ENCODE measurements at regions not wholly inside any gene's neighbourhood (a gene's known extent, or its start where the extent isn't known, plus 50 kb on each side); places are given as distances from the start of the nearest gene placed in this dataset.
A peak's percentile ranks its signal among the peaks of the same experiment; 100 is the strongest.

DNA sequence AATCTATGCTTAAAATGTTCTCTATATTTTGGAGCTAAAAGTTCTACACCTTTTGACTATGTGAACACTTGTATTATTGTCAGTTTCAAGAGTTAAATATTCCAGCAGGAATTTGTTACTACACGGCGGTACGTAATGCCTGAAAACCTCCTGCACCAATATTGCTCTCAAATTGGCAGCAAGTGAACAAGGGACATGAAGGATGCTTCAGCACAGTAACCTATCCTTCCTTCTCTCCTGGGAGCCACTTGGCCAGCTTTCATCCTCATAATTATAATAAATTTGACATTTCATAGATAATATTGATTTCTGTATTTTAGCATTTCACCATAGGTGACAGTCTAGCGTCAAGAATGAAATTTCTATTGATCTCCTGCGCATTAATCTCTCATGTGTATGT, 197.6 kb downstream of the NR4A2 start:
- 94% methylated on average over 3 of the region's 5 CpGs for WGBS

DNA sequence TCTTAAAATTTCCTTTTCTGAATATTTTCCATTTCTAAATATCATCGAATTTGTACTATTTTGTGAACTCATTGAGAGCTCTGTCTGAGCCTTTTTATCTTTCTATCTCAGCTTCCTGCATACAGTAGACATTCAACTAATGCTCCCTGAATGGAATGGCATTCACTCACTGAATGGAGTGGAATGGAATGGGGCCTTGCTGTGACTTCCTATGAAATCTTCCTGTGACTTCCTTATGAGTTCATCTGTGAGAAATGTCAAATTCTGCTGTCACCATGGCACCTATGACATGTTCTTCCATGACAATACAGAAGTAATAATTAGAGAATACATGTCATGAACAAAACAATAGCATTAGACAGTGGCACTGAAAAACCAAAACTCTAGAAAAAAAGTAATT, 199.6 kb downstream of the NR4A2 start:
- Histone ChIP-seq H3K27ac (ENCODE audit: low read depth, low read length) (no peak overlapping the region), H3K4me3 (ENCODE audit: low read length) (no peak overlapping the region), H3K9ac (ENCODE audit: low read depth, low read length) (no peak overlapping the region), H3K4me1 (ENCODE audit: insufficient read depth, low read length) (no peaks in the 10 kb centered on the region), H3K9me3 (ENCODE audit: insufficient read depth, low read depth, low read length) (no peaks in the 10 kb centered on the region), H3K36me3 (ENCODE audit: insufficient read depth, low read length) (no peaks in the 10 kb centered on the region), H3K27me3 (ENCODE audit: insufficient read depth, low read length) (no peaks in the 10 kb centered on the region)
- WGBS: 90% methylated on average over 1 of the region's 1 CpG

More for the DNA sequence above, 197.6 kb downstream of the NR4A2 start:
- no peak overlapping the region for H3K27ac ChIP-seq (ENCODE audit: low read depth, low read length)
- H3K4me3 ChIP-seq (ENCODE audit: low read length): no peak overlapping the region
- H3K9ac ChIP-seq (ENCODE audit: low read depth, low read length): no peak overlapping the region
- no peaks in the 10 kb centered on the region for H3K36me3 ChIP-seq (ENCODE audit: insufficient read depth, low read length)
- H3K27me3 ChIP-seq (ENCODE audit: insufficient read depth, low read length): no peaks in the 10 kb centered on the region
- H3K9me3 ChIP-seq (ENCODE audit: insufficient read depth, low read depth, low read length): no peaks in the 10 kb centered on the region
- H3K4me1 ChIP-seq (ENCODE audit: insufficient read depth, low read length): no peaks in the 10 kb centered on the region

DNA sequence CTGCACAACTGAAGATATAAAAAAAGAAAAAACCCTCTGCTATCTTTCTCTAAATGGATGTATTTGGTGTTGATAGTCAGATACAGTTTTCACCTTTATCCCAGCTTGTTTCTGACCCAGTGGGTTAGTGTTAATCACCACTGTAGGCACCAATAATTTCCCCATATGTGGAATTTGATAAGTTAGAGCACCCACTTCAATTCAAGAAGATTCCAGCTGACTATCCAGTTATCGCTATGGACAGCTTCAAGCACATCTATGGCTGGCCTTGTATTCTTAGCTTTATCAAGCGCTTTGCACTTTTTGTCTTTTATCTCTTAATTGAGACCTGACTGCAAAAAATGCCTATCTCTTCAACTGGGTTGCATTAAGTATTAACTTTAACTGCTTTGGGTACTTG, 200.4 kb downstream of the NR4A2 start:
- H3K36me3 ChIP-seq (ENCODE audit: insufficient read depth, low read length): no peaks in the 10 kb centered on the region
- H3K4me3 ChIP-seq (ENCODE audit: low read length): no peak overlapping the region
- H3K27me3 ChIP-seq (ENCODE audit: insufficient read depth, low read length): no peaks in the 10 kb centered on the region
- H3K27ac ChIP-seq (ENCODE audit: low read depth, low read length): no peak overlapping the region
- WGBS: 95% methylated on average over 2 of the region's 2 CpGs
- no peak overlapping the region for H3K9ac ChIP-seq (ENCODE audit: low read depth, low read length)
- no peaks in the 10 kb centered on the region for H3K9me3 ChIP-seq (ENCODE audit: insufficient read depth, low read depth, low read length)
- no peaks in the 10 kb centered on the region for H3K4me1 ChIP-seq (ENCODE audit: insufficient read depth, low read length)

DNA sequence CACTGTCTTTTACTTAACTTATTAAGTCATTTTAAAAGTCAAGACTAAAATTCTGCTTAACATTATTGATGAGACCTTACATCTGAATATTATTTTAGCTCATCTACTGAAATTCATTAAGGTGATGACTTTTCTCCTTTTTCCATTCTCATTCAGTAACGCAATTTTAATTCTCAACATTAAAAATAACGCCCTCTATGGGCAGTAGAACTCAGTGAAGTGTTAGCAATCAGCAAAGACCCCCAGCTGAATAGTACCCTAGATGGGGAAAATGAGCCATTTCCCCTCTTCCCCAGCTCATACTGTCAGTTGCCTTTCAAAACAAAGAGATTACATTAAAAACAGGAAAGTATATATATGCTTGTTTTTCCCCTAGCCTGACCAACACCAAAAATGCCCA, 203.3 kb downstream of the NR4A2 start:
- Histone ChIP-seq H3K4me3 (ENCODE audit: low read length) (no peak overlapping the region), H3K9ac (ENCODE audit: low read depth, low read length) (no peak overlapping the region), H3K36me3 (ENCODE audit: insufficient read depth, low read length) (no peaks in the 10 kb centered on the region), H3K27ac (ENCODE audit: low read depth, low read length) (no peak overlapping the region), H3K4me1 (ENCODE audit: insufficient read depth, low read length) (peaks cover 14% of the 10 kb centered on the region), H3K9me3 (ENCODE audit: insufficient read depth, low read depth, low read length) (no peaks in the 10 kb centered on the region), H3K27me3 (ENCODE audit: insufficient read depth, low read length) (no peaks in the 10 kb centered on the region)
- 65% methylated on average over 2 of the region's 2 CpGs for WGBS

DNA sequence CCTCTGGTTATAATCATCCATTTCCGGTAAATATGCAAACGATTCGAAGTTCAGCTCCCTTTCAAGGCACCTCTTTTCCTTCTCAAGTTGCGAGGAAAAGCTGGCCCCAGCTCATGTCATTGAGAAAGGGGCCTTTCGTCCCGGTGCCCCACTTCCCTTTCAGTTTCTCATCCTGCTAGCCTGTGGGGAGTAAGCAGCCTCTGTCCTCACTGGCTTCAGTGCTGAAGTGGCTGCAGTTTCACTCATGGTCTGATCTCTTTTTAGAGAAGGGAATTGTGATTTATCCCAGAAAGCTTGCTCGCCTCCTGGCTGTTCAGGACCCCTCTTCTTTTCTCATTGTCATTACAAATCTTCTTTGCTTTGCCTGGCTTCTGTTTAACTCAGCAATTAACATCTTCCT, 207.5 kb downstream of the NR4A2 start:
- no peaks in the 10 kb centered on the region for H3K27me3 ChIP-seq (ENCODE audit: insufficient read depth, low read length)
- H3K36me3 ChIP-seq (ENCODE audit: insufficient read depth, low read length): no peaks in the 10 kb centered on the region
- no peak overlapping the region for H3K4me3 ChIP-seq (ENCODE audit: low read length)
- peak overlapping the region; percentile 5; the same call in 1 of the 2 replicates for H3K27ac ChIP-seq (ENCODE audit: low read depth, low read length)
- H3K9ac ChIP-seq (ENCODE audit: low read depth, low read length): no peak overlapping the region
- 83% methylated on average over 7 of the region's 7 CpGs for WGBS
- H3K4me1 ChIP-seq (ENCODE audit: insufficient read depth, low read length): peaks cover 16% of the 10 kb centered on the region
- H3K9me3 ChIP-seq (ENCODE audit: insufficient read depth, low read depth, low read length): 0 out of 2 replicates have a peak, but pooled peaks cover 5% of the 10 kb centered on the region

DNA sequence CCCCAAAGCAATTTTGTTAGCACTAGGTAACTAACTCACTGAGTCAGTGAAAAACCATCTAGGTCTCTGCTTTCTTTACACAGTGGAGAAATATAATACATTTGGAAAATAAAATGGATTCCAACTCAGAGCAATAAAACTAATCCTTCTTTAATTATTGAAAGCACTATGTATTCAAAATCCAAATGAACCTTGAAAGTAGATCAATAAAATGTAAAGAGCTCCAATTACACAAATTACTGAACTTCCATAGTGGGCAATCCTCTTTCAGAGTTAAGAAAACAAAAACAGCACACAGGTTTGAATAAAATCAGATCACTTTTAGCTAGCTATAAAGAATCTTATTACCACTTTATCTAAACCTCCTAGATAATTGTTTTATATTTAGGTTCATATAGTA, 208.1 kb downstream of the NR4A2 start:
- Histone ChIP-seq H3K4me1 (ENCODE audit: insufficient read depth, low read length) (peaks cover 16% of the 10 kb centered on the region), H3K36me3 (ENCODE audit: insufficient read depth, low read length) (no peaks in the 10 kb centered on the region), H3K27me3 (ENCODE audit: insufficient read depth, low read length) (no peaks in the 10 kb centered on the region), H3K4me3 (ENCODE audit: low read length) (no peak overlapping the region), H3K9me3 (ENCODE audit: insufficient read depth, low read depth, low read length) (0 out of 2 replicates have a peak, but pooled peaks cover 5% of the 10 kb centered on the region), H3K9ac (ENCODE audit: low read depth, low read length) (no peak overlapping the region), H3K27ac (ENCODE audit: low read depth, low read length) (no peak overlapping the region)

DNA sequence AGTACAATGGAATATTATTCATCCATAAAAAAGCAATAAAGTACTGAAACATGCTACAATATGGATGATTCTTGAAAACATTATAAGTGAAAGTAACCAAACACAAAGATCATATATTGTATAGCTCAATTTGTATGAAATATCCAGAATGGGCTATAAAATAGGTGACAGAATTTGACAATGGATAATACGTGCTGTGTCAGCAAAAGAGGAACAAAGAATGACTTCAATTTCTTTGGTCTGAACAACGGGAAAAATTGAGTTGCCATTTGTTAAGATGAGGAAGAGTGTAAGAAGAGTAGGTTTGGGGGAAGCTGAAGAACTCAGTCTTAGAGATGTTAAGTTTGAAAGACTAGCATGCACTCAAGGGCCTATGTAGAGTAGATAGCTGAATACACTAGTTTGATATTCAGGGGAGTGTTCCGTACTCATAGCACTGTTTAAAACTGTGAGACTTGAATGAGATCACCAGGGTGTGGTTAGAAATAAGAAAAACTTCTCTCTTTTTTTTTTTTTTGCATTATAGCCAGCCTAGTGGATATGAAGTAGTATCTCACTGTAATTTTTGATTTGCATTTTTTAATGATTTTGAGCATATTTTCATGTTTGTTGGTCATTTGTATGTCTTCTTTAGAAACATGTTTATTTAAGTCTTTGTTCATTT, 213.6 kb downstream of the NR4A2 start:
- H3K4me3 ChIP-seq (ENCODE audit: low read length): no peak overlapping the region
- H3K36me3 ChIP-seq (ENCODE audit: insufficient read depth, low read length): no peaks in the 10 kb centered on the region
- H3K27me3 ChIP-seq (ENCODE audit: insufficient read depth, low read length): no peaks in the 10 kb centered on the region
- WGBS: 95% methylated on average over 3 of the region's 3 CpGs
- 0 out of 2 replicates have a peak, but pooled peaks cover 5% of the 10 kb centered on the region for H3K9me3 ChIP-seq (ENCODE audit: insufficient read depth, low read depth, low read length)
- H3K27ac ChIP-seq (ENCODE audit: low read depth, low read length): no peak overlapping the region
- H3K4me1 ChIP-seq (ENCODE audit: insufficient read depth, low read length): no peaks in the 10 kb centered on the region
- no peak overlapping the region for H3K9ac ChIP-seq (ENCODE audit: low read depth, low read length)

DNA sequence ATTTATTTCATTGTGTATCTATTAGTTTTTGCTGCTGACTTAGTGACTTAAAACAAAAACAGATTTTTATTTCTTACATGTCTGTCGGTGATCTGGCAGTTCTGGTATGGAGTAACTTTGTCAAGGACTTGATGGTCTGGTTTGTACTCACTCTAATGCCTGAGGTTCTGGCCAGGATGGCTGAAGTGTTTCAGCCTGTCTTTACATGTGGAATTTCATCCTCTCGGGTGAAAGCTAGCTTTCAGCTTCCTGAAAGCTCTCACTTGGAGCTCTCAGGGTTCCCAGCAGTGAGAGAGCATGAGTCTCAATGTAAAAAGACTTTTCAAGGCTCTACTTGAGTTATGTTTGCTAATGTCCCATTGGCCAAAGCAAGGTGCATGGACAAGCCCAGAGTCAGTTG, 216.4 kb downstream of the NR4A2 start:
- Histone ChIP-seq H3K4me1 (ENCODE audit: insufficient read depth, low read length) (no peaks in the 10 kb centered on the region), H3K4me3 (ENCODE audit: low read length) (no peak overlapping the region), H3K9me3 (ENCODE audit: insufficient read depth, low read depth, low read length) (no peaks in the 10 kb centered on the region), H3K9ac (ENCODE audit: low read depth, low read length) (no peak overlapping the region), H3K27me3 (ENCODE audit: insufficient read depth, low read length) (no peaks in the 10 kb centered on the region), H3K36me3 (ENCODE audit: insufficient read depth, low read length) (no peaks in the 10 kb centered on the region), H3K27ac (ENCODE audit: low read depth, low read length) (no peak overlapping the region)
- WGBS: 89% methylated on average over 2 of the region's 2 CpGs

DNA sequence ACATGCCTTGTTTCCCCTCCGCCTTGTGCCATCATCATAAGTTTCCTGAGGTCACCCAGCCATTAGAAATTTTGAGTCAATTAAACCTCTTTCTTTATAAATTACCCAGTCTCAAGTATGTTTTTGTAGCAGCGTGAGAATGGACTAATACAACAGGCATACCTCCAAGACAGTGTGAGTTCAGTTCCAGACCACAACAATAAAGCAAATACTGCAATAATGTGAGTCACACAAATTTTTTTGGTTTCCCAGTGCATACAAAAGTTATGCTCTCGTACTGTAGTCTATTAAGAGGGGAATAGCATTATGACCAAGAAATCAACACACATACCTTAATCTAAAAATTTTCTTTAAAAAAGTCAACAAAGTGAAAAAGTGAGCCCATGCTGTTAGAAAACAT, 217.2 kb downstream of the NR4A2 start:
- Histone ChIP-seq H3K9me3 (ENCODE audit: insufficient read depth, low read depth, low read length) (no peaks in the 10 kb centered on the region), H3K9ac (ENCODE audit: low read depth, low read length) (no peak overlapping the region), H3K27ac (ENCODE audit: low read depth, low read length) (no peak overlapping the region), H3K4me3 (ENCODE audit: low read length) (no peak overlapping the region), H3K27me3 (ENCODE audit: insufficient read depth, low read length) (no peaks in the 10 kb centered on the region), H3K36me3 (ENCODE audit: insufficient read depth, low read length) (no peaks in the 10 kb centered on the region), H3K4me1 (ENCODE audit: insufficient read depth, low read length) (no peaks in the 10 kb centered on the region)
- WGBS: 97% methylated on average over 3 of the region's 3 CpGs

DNA sequence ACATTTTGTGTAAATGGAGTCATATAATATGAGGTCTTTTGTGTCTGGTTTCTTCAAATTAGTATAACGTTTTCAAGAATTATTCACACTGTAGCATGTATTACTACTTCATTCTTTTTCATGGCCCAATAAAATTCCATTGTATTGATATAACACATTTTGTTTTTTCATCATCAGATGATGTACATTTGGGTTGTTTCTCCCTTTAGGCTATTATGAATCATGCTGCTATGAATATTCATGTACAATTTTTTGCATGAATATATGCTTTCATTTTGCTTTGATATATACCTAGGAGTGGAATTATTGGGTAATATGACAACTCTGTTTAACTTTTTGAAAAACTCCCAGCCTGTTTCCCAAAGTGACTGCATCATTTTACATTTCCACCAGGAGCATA, 220.2 kb downstream of the NR4A2 start:
- H3K9ac ChIP-seq (ENCODE audit: low read depth, low read length): no peak overlapping the region
- H3K4me1 ChIP-seq (ENCODE audit: insufficient read depth, low read length): no peaks in the 10 kb centered on the region
- no peaks in the 10 kb centered on the region for H3K27me3 ChIP-seq (ENCODE audit: insufficient read depth, low read length)
- H3K36me3 ChIP-seq (ENCODE audit: insufficient read depth, low read length): no peaks in the 10 kb centered on the region
- H3K27ac ChIP-seq (ENCODE audit: low read depth, low read length): no peak overlapping the region
- H3K4me3 ChIP-seq (ENCODE audit: low read length): no peak overlapping the region
- no CpG with 5 or more reads among the region's 1 CpG for WGBS
- H3K9me3 ChIP-seq (ENCODE audit: insufficient read depth, low read depth, low read length): no peaks in the 10 kb centered on the region

DNA sequence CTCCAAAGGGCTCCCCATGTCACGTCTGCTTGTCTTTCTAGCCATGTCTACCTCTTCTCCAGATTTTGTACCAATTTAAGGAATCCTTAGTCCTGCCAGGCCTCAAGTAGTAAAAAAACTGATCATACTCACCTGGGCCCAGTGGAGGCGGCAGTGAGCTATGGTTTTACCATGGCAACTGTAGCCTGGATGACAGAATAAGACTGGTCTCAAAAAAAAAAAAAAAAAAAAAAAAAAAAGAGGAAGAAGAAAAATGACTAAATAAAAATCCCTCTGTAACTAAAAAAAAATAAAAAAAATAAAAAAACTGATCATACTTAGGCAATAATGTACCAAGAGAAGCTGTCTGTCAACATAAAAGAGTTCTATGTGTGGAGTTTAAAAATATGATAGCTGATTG, 221.6 kb downstream of the NR4A2 start:
- H3K9ac ChIP-seq (ENCODE audit: low read depth, low read length): no peak overlapping the region
- H3K36me3 ChIP-seq (ENCODE audit: insufficient read depth, low read length): no peaks in the 10 kb centered on the region
- no peak overlapping the region for H3K4me3 ChIP-seq (ENCODE audit: low read length)
- no peaks in the 10 kb centered on the region for H3K4me1 ChIP-seq (ENCODE audit: insufficient read depth, low read length)
- no peaks in the 10 kb centered on the region for H3K9me3 ChIP-seq (ENCODE audit: insufficient read depth, low read depth, low read length)
- no peak overlapping the region for H3K27ac ChIP-seq (ENCODE audit: low read depth, low read length)
- 40% methylated on average over 2 of the region's 2 CpGs for WGBS
- no peaks in the 10 kb centered on the region for H3K27me3 ChIP-seq (ENCODE audit: insufficient read depth, low read length)

DNA sequence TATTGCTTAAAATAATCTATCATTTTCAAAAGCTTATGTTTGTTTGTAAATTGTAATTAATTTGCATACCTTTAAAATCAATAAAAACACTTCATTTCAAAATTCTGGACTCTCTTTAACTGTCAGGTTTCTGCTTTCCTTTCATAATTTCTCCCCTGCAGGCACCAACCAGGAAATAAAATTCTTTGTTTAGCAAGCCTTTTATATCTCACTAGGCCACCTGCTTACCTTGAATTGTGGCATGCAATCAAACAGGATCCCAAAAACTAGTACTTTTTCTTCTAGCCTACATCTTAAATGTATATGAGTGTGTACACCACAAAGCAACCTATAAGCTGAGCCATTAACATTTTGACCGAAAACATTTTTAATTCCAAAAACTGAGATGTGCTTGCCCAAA, 233.1 kb downstream of the NR4A2 start:
- H3K9ac ChIP-seq (ENCODE audit: low read depth, low read length): no peak overlapping the region
- no peaks in the 10 kb centered on the region for H3K27me3 ChIP-seq (ENCODE audit: insufficient read depth, low read length)
- H3K27ac ChIP-seq (ENCODE audit: low read depth, low read length): no peak overlapping the region
- peaks cover 18% of the 10 kb centered on the region for H3K4me1 ChIP-seq (ENCODE audit: insufficient read depth, low read length)
- no CpG with 5 or more reads among the region's 1 CpG for WGBS
- H3K9me3 ChIP-seq (ENCODE audit: insufficient read depth, low read depth, low read length): no peaks in the 10 kb centered on the region
- H3K36me3 ChIP-seq (ENCODE audit: insufficient read depth, low read length): no peaks in the 10 kb centered on the region
- no peak overlapping the region for H3K4me3 ChIP-seq (ENCODE audit: low read length)

Data from HUES64 (cell line).